ENCODE measurements at regions not wholly inside any gene's neighbourhood (a gene's known extent, or its start where the extent isn't known, plus 50 kb on each side); places are given as distances from the start of the nearest gene placed in this dataset.

GRCh38 chr4:27506401-27506800, 645.8 kb downstream of the STIM2 start:
- DNase-seq (ENCODE audit: low read depth) = no peak

GRCh38 chr4:27514711-27515110, 654.1 kb downstream of the STIM2 start:
- no peak for DNase-seq (ENCODE audit: low read depth)

GRCh38 chr4:27515140-27515539, 654.5 kb downstream of the STIM2 start:
- DNase-seq (ENCODE audit: low read depth) = no peak

GRCh38 chr4:27518876-27519275, 658.2 kb downstream of the STIM2 start:
- DNase-seq (ENCODE audit: low read depth) = no peak

- DNase-seq (ENCODE audit: low read depth) = peak; percentile 3
Observed at GRCh38 chr4:27524224-27524623, 663.6 kb downstream of the STIM2 start.

GRCh38 chr4:27534488-27534887, 673.8 kb downstream of the STIM2 start:
- DNase-seq (ENCODE audit: low read depth) = no peak

GRCh38 chr4:27568236-27568951, 707.8 kb downstream of the STIM2 start:
- DNase-seq (ENCODE audit: low read depth) = no peak

GRCh38 chr4:27568952-27569319, 708.3 kb downstream of the STIM2 start:
- no peak for DNase-seq (ENCODE audit: low read depth)

GRCh38 chr4:27574743-27575142, 714.1 kb downstream of the STIM2 start:
- DNase-seq (ENCODE audit: low read depth) = no peak

- no peak for DNase-seq (ENCODE audit: low read depth)
Observed at GRCh38 chr4:27577951-27578350, 717.3 kb downstream of the STIM2 start.

GRCh38 chr4:27592738-27593137, 732.1 kb downstream of the STIM2 start:
- DNase-seq (ENCODE audit: low read depth) = no peak

GRCh38 chr4:27594922-27595321, 734.3 kb downstream of the STIM2 start:
- no peak for DNase-seq (ENCODE audit: low read depth)

GRCh38 chr4:27595571-27596360, 735.1 kb downstream of the STIM2 start:
- no peak for DNase-seq (ENCODE audit: low read depth)

- DNase-seq (ENCODE audit: low read depth) = no peak
Observed at GRCh38 chr4:27602172-27602571, 741.5 kb downstream of the STIM2 start.

- DNase-seq (ENCODE audit: low read depth) = no peak
Observed at GRCh38 chr4:27604692-27605091, 744.1 kb downstream of the STIM2 start.

- no peak for DNase-seq (ENCODE audit: low read depth)
Observed at GRCh38 chr4:27616166-27616565, 755.5 kb downstream of the STIM2 start.

GRCh38 chr4:27619435-27619834, 758.8 kb downstream of the STIM2 start:
- no peak for DNase-seq (ENCODE audit: low read depth)

GRCh38 chr4:27620886-27621285, 760.2 kb downstream of the STIM2 start:
- no peak for DNase-seq (ENCODE audit: low read depth)

GRCh38 chr4:27624749-27625148, 764.1 kb downstream of the STIM2 start:
- no peak for DNase-seq (ENCODE audit: low read depth)

GRCh38 chr4:27628609-27629008, 768.0 kb downstream of the STIM2 start:
- DNase-seq (ENCODE audit: low read depth) = no peak

GRCh38 chr4:27629532-27630225, 769.0 kb downstream of the STIM2 start:
- DNase-seq (ENCODE audit: low read depth) = no peak

GRCh38 chr4:27635936-27636913, 775.6 kb downstream of the STIM2 start:
- DNase-seq (ENCODE audit: low read depth) = no peak
